ENCODE measurements at regions not wholly inside any gene's neighbourhood (a gene's known extent, or its start where the extent isn't known, plus 50 kb on each side); places are given as distances from the start of the nearest gene placed in this dataset.
"Not testable (repeated sequence)": the region's sequence is repeated elsewhere in the genome, so short reads cannot be mapped to it uniquely, and the experiment has no call there.

GRCh38 chr11:92607969-92608722, 361.3 kb upstream of the MTNR1B start:
- no peak for DNase-seq

GRCh38 chr11:92611157-92611556, 358.3 kb upstream of the MTNR1B start:
- no peak for DNase-seq

- not testable (repeated sequence) for DNase-seq
Observed at GRCh38 chr11:92618020-92618419, 351.4 kb upstream of the MTNR1B start.

GRCh38 chr11:92623055-92623454, 346.4 kb upstream of the MTNR1B start:
- no peak for DNase-seq

DNA sequence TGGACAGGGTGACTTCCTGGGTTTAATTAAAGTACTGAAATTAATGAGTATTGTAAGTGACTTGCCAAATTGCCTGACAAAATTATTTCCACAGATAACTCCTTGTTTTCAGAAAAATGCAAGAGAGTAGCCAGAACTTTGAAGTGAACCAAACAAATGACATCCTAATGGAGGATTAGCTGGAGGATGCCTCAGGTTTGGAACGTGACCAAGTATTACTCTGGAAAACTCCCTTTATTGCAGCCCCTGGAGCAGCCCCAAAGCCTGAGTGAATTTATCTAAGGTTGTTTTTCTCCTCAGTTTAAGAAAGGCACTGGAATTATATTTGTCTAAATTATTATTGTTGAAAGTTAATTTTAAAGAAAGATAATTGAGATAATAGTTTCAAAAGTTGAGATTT, 343.6 kb upstream of the MTNR1B start:
- DNase-seq, result peak; percentile 13

DNA sequence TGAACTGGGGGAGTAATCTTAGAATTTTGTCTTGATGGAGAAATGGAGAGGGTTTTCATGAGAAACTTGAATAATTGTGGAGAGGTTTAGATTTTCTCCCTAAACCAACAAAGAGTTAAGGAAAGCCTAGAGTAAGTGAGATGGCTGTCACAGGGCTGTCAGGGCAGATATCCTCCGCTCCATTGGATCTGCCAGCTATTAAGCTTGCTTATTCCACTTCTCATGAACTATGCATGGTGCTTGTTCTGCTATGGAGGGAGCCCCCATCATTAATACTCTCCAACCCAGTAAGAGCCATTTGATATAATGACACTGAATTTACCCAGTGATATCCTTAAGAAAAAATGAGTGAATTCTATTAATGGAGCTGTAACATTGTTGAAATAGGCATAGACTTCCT, 342.8 kb upstream of the MTNR1B start:
- DNase-seq, result no peak

GRCh38 chr11:92627615-92628256, 341.7 kb upstream of the MTNR1B start:
- DNase-seq, result no peak

DNA sequence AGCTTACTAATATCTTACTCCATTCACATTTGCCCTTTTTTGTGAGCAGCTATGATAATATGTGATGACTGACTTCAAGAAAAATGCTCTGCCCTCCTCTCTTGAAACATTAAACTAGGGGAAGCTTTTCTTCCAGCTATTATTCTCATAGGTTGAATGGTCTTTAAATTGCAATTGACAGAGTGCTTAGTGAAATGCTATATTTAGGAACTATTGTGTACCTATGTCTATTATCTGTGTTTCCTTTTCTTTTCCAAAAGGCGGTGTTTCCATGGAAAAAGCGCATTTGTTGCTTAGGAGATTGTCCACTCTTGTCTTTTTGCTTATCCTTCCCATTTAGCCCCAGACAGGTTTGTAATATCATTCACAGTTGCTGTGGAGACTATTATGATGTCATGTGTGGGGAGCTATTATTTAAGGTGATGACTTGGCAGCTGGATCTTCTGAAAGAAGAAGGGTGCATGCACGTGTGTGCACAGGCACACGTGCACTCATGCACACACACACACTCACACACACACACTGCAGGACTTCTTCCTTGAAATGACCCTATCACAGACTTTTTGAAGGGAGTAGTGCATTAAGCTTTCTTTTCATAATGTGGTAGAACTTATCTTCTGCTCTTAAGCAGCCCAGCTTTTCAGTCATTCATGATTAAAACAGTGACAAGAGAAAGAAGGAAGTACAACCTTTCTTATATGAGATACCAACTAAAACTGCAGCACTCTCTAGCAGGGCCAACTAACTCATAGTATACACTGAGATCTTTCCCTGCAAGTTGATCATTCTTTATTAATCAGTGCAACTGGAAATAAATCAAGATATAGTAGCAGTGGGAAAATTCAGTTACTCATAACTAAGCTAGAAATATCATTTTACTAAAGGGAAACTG, 340.8 kb upstream of the MTNR1B start:
- DNase-seq, result no peak

DNA sequence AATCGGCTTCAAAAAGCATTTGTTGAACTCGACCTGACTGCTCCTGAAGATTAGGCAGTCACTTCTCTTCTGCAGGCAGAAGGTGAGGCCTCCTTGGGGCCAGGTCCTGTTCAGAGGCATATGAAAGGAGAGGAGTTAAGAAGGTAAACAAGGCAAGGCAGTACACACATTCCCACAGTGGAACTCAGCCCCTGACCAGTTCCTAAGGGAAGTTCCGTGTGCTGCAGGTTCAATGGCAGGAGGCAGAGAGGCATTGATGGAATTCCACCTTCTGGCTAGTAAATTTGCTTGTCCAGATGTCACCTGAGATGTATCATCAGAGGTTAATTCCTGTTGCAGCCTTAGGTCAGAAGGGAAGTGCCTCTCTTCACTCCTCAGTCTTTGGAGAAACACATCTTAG, 337.0 kb upstream of the MTNR1B start:
- DNase-seq, result no peak

GRCh38 chr11:92633820-92634219, 335.6 kb upstream of the MTNR1B start:
- no peak for DNase-seq

DNA sequence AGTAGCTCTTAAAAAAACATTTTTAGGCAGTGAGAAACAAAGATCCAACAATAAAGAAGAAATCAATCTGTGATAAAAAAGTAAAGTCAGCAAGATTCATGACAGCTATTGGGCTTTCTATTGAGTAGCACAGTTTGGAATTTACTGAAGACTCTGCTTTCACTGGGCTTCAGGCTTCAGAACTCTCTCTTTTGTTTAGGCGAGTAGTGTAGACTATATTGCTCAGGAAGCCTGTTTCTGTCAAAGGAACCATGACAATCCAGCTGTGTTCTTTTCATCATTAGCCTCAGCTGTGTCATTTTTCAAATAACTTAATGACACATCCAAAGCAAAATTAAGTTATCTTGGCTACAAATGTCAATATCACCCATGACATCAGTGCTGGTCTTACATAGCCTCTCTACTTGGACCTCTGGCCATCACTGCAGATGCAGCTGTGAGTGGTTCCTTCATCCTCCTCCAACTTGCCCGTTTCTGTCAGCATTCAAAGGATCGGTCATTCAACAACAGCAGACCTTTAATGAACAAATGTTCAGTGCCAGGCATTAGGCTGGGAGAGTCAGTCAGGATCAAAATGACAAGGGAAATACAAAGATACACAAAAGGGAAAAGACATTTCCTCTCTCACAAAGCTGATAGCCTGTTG, 332.8 kb upstream of the MTNR1B start:
- DNase-seq, result no peak

GRCh38 chr11:92638678-92639077, 330.8 kb upstream of the MTNR1B start:
- no peak for DNase-seq

DNA sequence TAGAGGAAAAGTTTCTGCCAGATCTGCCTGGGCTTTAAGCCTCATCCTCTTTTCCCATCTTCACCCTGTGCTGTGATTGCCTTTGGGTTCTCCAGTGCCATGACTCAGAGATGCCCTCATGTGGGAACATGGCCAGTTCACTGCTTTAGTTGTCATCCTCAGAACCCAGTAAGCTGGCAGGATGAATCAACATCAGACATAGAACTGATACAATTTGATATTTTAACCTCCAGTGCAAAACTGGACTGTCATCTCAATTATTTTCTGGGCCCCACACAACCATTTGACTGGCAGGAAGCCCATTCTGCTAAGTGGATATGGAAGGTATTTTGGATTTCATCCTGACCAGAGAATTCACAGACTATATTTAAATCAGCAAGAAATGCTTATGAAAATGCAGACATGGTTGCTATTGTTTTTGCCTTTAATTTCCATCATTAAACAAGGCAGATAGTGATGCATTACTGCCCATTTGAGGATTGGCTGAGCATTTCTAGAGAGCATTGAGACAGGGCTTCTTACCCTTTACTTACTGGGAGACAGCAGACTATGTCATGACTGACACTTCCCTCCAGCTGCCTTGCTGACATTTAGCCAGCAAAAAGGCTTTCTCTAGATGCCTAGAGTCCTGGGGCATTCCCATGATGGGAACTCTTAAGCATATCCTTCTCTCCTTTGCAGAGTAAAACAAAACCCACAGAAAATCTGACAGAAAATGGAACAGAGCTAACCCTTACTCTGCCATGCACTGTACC, 327.1 kb upstream of the MTNR1B start:
- DNase-seq, result no peak

DNA sequence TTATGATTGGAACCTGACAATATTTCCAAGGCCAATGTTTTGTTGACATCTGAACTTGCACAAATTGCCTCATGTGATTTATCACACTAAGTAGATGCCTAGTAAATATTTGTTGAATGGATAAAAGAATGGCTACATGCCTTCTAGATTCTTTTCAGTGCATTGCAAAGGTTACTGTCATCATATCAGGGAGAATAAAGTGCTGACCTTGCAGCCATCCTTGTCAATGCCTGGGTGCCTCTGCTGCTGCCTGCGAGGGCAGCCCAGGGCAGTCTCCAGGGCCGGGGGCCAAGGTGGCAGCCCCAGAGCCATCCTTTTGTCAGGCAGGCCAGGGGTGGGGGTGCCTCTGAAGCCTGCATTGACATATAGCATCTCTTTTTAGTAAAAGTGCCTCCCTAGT, 325.6 kb upstream of the MTNR1B start:
- no peak for DNase-seq

DNA sequence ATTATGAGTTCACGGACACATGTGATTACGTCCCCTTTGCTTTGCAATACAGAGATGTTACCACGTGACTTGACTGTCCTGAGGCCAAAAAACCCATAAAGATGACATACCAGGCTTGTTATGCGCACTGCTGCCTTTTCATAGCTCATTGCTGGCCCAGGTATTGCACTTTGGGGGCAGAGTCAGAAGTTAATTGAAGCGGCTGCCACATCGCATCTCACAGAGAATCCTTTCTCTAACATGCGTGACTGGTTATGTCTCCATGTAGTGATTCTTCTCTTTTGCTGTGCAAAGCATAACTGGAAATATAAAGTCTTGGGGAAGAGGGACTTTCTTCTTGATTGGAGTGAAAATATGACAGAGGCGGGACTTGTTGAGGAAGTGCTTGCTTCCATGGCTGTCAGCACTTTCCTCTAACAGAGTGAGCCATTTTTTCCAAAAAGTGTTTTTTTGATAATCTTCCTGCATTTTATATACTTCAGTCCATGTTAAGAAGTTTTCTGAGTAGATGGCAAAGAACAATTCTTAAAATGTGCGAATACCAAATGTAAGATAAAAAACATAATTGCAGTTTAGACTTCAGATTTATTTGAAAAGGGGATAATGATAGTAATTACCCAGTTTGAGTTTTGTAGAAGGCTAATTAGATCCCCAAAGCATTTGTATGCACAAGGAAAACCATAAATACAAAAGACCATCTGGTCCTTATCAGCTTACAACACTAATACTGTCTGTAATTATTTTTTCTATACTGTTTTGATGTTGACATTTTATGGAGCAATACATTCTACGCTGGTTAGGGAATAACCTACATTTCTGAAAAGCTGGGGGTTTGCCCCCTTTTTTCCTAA, 324.6 kb upstream of the MTNR1B start:
- DNase-seq, result no peak

GRCh38 chr11:92651159-92651558, 318.3 kb upstream of the MTNR1B start:
- DNase-seq, result no peak

DNA sequence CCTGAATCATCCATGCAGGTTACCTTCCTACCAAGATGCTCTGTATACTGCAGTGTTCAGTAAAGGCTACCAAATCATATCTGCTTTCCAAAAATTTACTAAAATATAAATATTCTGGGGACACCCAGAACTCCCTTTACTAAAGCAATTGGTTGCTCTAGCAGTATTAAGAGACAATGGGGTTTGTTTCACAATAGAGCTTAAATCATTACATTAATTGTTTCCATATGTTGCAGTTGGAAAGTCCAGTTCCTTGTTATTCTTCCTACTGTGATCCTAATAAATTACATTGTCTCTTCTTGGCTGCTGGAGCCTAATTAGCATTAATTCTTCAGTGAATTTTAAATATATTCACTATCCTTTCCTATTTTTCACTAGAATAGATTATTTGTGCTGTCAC, 316.0 kb upstream of the MTNR1B start:
- peak; percentile 46 for DNase-seq

- DNase-seq, result no peak
Observed at GRCh38 chr11:92656783-92657182, 312.7 kb upstream of the MTNR1B start.

GRCh38 chr11:92657226-92657625, 312.2 kb upstream of the MTNR1B start:
- DNase-seq, result no peak

- DNase-seq, result no peak
Observed at GRCh38 chr11:92658733-92659132, 310.7 kb upstream of the MTNR1B start.
